Thymus (tissue), 11 donors: ENCODE measurements at regions not wholly inside any gene's neighbourhood (a gene's known extent, or its start where the extent isn't known, plus 50 kb on each side); places are given as distances from the start of the nearest gene placed in this dataset.

Experiments
- DNase-seq, 9 donors: peaks; one replicate each; pipeline ENCODE4 v3.0.0-alpha.2; 2013; ENCODE audit warnings: low spot score in 9 of 9, low read depth in 6 of 9, missing footprints in 1 of 9
- H3K27ac ChIP-seq, 2 donors: one replicate each; pipeline ENCODE4 v1.5.1; 2013; ENCODE audit warnings: control low read depth in 1 of 2, low read depth in 1 of 2, low read length in 1 of 2, mild to moderate bottlenecking in 1 of 2, moderate library complexity in 1 of 2
- H3K27me3 ChIP-seq, 2 donors: one replicate each; pipeline ENCODE4 v1.5.1; 2013; ENCODE audit warnings: low read length in 1 of 2; ENCODE audit not compliant: control insufficient read depth in 2 of 2, insufficient read depth in 1 of 2
- H3K36me3 ChIP-seq, 2 donors: one replicate each; pipeline ENCODE4 v1.5.1; 2013; ENCODE audit warnings: low read length in 1 of 2, mild to moderate bottlenecking in 1 of 2, moderate library complexity in 1 of 2; ENCODE audit not compliant: control insufficient read depth in 2 of 2, insufficient read depth in 2 of 2
- H3K4me1 ChIP-seq, 2 donors: one replicate each; pipeline ENCODE4 v1.5.1; 2013; ENCODE audit warnings: low read length in 2 of 2; ENCODE audit not compliant: control insufficient read depth in 2 of 2, insufficient read depth in 2 of 2
- H3K4me3 ChIP-seq, 2 donors: one replicate each; pipeline ENCODE4 v1.5.1; 2013; ENCODE audit warnings: low read length in 2 of 2, control low read depth in 1 of 2, mild to moderate bottlenecking in 1 of 2
- H3K9me3 ChIP-seq, 2 donors: one replicate each; pipeline ENCODE4 v1.5.1; 2013; ENCODE audit warnings: low read length in 1 of 2, mild to moderate bottlenecking in 1 of 2; ENCODE audit not compliant: control insufficient read depth in 2 of 2, insufficient read depth in 1 of 2
- WGBS: extraction: QIAGEN DNeasy Blood & Tissue Kit; methylation state at CpG from one replicate; pipeline ENCODE4 v1.1.7; 2013; 5-methylcytosine and 5-hydroxymethylcytosine counted together
- donor health status: healthy.

- 80% methylated on average over 3 of the region's 3 CpGs for WGBS
- H3K4me1 ChIP-seq = no peaks in the 10 kb centered on the region
- H3K36me3 ChIP-seq = no peaks in the 10 kb centered on the region
- no peaks in the 10 kb centered on the region for H3K27me3 ChIP-seq
- H3K4me3 ChIP-seq = no peak overlapping the region
- DNase-seq = no peak
- H3K27ac ChIP-seq = no peak overlapping the region
- no peaks in the 10 kb centered on the region for H3K9me3 ChIP-seq
Measured at GRCh38 chr2:137729305-137729704, 235.0 kb upstream of the HNMT start.

- H3K36me3 ChIP-seq = no peaks in the 10 kb centered on the region
- H3K4me3 ChIP-seq = no peak overlapping the region
- no peak for DNase-seq
- H3K9me3 ChIP-seq = peaks cover 0 to 2% of the 10 kb centered on the region in 2 donors
- H3K27me3 ChIP-seq = no peaks in the 10 kb centered on the region
- no peak overlapping the region for H3K27ac ChIP-seq
- H3K4me1 ChIP-seq = no peaks in the 10 kb centered on the region
Measured at GRCh38 chr2:137737559-137737958, 226.7 kb upstream of the HNMT start.

GRCh38 chr2:137741784-137742362, 222.4 kb upstream of the HNMT start:
- H3K4me1 ChIP-seq = no peaks in the 10 kb centered on the region
- 86% methylated on average over 5 of the region's 5 CpGs for WGBS
- H3K27ac ChIP-seq = no peak overlapping the region
- no peak overlapping the region for H3K4me3 ChIP-seq
- no peak for DNase-seq
- no peaks in the 10 kb centered on the region for H3K9me3 ChIP-seq
- no peaks in the 10 kb centered on the region for H3K36me3 ChIP-seq
- H3K27me3 ChIP-seq = no peaks in the 10 kb centered on the region

GRCh38 chr2:137747509-137747908, 216.8 kb upstream of the HNMT start:
- no peak for DNase-seq
- Histone ChIP-seq H3K36me3 (no peaks in the 10 kb centered on the region), H3K4me1 (no peaks in the 10 kb centered on the region), H3K27ac (no peak overlapping the region), H3K4me3 (no peak overlapping the region), H3K27me3 (no peaks in the 10 kb centered on the region), H3K9me3 (no peaks in the 10 kb centered on the region)

GRCh38 chr2:137748533-137748932, 215.7 kb upstream of the HNMT start:
- DNase-seq = no peak

GRCh38 chr2:137764646-137765045, 199.6 kb upstream of the HNMT start:
- WGBS = 55% methylated on average over 5 of the region's 5 CpGs

More at GRCh38 chr2:137748533-137748932, 215.7 kb upstream of the HNMT start:
- 86% methylated on average over 3 of the region's 3 CpGs for WGBS
- Histone ChIP-seq H3K4me3 (no peak overlapping the region), H3K9me3 (no peaks in the 10 kb centered on the region), H3K27ac (no peak overlapping the region), H3K27me3 (no peaks in the 10 kb centered on the region), H3K4me1 (no peaks in the 10 kb centered on the region), H3K36me3 (no peaks in the 10 kb centered on the region)

GRCh38 chr2:137769406-137769805, 194.9 kb upstream of the HNMT start:
- DNase-seq = no peak
- H3K36me3 ChIP-seq = no peaks in the 10 kb centered on the region
- H3K9me3 ChIP-seq = no peaks in the 10 kb centered on the region
- H3K4me1 ChIP-seq = no peaks in the 10 kb centered on the region
- WGBS = 73% methylated on average over 1 of the region's 1 CpG
- H3K4me3 ChIP-seq = no peak overlapping the region
- H3K27me3 ChIP-seq = no peaks in the 10 kb centered on the region
- no peak overlapping the region for H3K27ac ChIP-seq

More at GRCh38 chr2:137764646-137765045, 199.6 kb upstream of the HNMT start:
- no peak for DNase-seq
- Histone ChIP-seq H3K27ac (no peak overlapping the region), H3K27me3 (no peaks in the 10 kb centered on the region), H3K36me3 (no peaks in the 10 kb centered on the region), H3K9me3 (no peaks in the 10 kb centered on the region), H3K4me3 (no peak overlapping the region), H3K4me1 (no peaks in the 10 kb centered on the region)

- 100% methylated on average over 1 of the region's 1 CpG for WGBS
- DNase-seq = no peak
- Histone ChIP-seq H3K4me1 (no peaks in the 10 kb centered on the region), H3K9me3 (no peaks in the 10 kb centered on the region), H3K27me3 (no peaks in the 10 kb centered on the region), H3K4me3 (no peak overlapping the region), H3K36me3 (no peaks in the 10 kb centered on the region), H3K27ac (no peak overlapping the region)
Measured at GRCh38 chr2:137770166-137770565, 194.1 kb upstream of the HNMT start.

- no peak for DNase-seq
- H3K4me3 ChIP-seq = no peak overlapping the region
Measured at GRCh38 chr2:137771064-137771463, 193.2 kb upstream of the HNMT start.

GRCh38 chr2:137772451-137772850, 191.8 kb upstream of the HNMT start:
- Histone ChIP-seq H3K27me3 (no peaks in the 10 kb centered on the region), H3K4me3 (no peak overlapping the region), H3K4me1 (no peaks in the 10 kb centered on the region), H3K36me3 (no peaks in the 10 kb centered on the region), H3K27ac (no peak overlapping the region), H3K9me3 (no peaks in the 10 kb centered on the region)
- WGBS = 81% methylated on average over 3 of the region's 3 CpGs
- DNase-seq = no peak

More at GRCh38 chr2:137771064-137771463, 193.2 kb upstream of the HNMT start:
- H3K4me1 ChIP-seq = no peaks in the 10 kb centered on the region
- no peaks in the 10 kb centered on the region for H3K36me3 ChIP-seq
- WGBS = 89% methylated on average over 1 of the region's 1 CpG
- no peaks in the 10 kb centered on the region for H3K27me3 ChIP-seq
- H3K9me3 ChIP-seq = no peaks in the 10 kb centered on the region
- H3K27ac ChIP-seq = no peak overlapping the region
